ENCODE measurements at regions not wholly inside any gene's neighbourhood (a gene's known extent, or its start where the extent isn't known, plus 50 kb on each side); places are given as distances from the start of the nearest gene placed in this dataset.
A peak's percentile ranks its signal among the peaks of the same experiment; 100 is the strongest.

DNA sequence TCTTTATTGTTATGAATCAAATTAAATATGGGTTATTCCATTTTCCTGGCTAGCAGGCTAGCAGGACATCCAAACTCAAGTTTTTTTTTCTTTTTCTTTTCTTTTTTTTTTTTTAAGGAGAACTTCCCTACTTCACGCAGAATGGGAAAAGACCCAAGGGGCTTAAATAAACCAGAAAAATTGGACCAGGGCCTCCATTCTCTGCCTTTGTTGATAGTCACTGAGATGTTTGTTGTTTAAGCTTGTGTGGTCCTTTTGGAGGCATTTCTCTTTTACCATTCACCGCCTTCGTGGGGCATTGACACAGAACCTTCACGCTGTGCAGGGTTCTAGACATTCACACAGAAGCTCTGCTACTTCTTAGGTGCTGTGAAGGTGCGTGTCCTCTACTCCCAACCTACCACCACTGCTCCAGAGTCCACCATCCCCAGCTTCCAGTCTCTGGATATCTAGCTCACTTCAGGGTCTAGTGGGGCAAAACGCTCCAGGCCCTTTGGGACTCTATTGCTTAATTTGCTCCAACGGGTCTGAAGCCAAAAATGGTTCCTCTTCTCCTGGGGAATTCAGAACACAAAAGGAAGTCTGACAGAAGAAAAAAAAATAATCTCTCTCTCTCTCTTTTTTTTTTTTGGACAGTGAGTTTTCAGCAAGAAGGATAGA lies 301.3 kb downstream of the AEBP2 start:
- H3K4me3 Mint-ChIP-seq: no peak overlapping the region

DNA sequence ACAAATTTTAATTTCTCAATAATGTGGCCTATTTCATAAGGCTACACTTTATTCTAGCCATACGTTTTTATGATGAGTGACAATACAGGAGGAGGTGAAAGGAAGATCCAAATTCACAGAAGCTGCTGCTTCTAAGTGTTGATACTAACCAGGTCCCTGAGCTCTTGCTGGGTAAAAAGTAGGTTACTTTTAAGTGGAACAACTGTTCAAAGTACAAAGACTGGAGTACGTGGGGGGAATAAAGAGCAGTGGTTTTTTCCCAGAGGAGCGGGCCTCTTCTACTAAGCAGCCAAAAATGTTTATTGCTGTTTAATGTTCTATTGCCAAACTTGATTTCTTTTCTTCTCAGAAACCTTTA lies 301.8 kb downstream of the AEBP2 start:
- Mint-ChIP-seq H3K4me1 (no peaks in the 10 kb centered on the region), H3K9me3 (no peaks in the 10 kb centered on the region), H3K27ac (no peak overlapping the region), H3K27me3 (no peaks in the 10 kb centered on the region), H3K36me3 (no peaks in the 10 kb centered on the region), H3K4me3 (no peak overlapping the region)
- DNase-seq (no peak), ATAC-seq (replicated peaks) (no peak)

More for the DNA sequence above, 301.3 kb downstream of the AEBP2 start:
- Mint-ChIP-seq H3K27me3 (no peaks in the 10 kb centered on the region), H3K9me3 (no peaks in the 10 kb centered on the region), H3K27ac (no peak overlapping the region), H3K4me1 (no peaks in the 10 kb centered on the region), H3K36me3 (no peaks in the 10 kb centered on the region)
- no peak for ATAC-seq (replicated peaks)
- DNase-seq: no peak

DNA sequence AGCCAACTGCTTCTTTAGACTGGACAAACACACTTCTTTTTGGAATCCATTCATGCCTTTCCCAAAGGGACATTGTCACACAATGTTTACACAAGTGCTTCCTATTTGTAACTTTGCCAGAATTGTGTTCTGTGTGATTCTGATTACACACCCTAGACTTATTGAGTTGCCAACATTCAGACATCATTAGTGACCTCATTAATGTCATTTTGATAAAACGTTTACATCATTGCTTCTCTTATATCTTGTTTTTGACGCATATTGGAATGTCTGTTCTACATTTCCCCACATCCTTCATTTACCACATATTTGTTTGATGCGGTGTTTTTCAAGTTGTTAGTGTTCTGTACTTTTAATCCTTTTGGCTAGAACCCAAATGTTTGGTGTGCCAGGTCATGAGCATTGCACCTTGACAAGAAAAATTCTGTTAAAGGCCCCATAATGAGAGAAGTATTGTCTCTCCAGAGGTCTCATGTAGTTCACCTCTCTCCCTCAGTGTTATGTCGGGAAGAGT lies 305.5 kb downstream of the AEBP2 start:
- ATAC-seq (replicated peaks): no peak
- Mint-ChIP-seq H3K4me3 (no peak overlapping the region), H3K36me3 (no peaks in the 10 kb centered on the region), H3K27ac (no peak overlapping the region), H3K9me3 (peaks cover 0 to 8% of the 10 kb centered on the region in 2 donors), H3K27me3 (no peaks in the 10 kb centered on the region), H3K4me1 (no peaks in the 10 kb centered on the region)
- DNase-seq: no peak

DNA sequence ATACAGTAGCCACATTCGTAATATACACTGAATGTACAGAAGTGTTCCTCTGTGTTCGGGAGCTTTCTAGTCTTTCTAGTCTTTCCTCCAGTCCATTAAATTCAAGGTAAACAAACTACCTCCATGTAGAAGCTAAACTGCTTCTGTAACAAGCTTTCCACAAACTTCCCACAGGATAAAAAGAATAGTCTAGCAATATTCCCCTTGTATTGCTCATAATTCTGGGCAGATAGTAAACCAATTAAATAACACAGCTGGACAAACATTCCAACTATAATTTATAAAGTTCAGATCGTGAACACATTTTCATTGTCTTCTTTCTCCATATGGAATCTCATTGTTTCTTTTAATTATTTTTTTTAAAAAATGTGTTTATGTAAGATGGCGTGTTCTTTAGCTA lies 307.2 kb downstream of the AEBP2 start:
- H3K27me3 Mint-ChIP-seq: no peaks in the 10 kb centered on the region
- H3K9me3 Mint-ChIP-seq: peaks cover 0 to 8% of the 10 kb centered on the region in 2 donors
- H3K27ac Mint-ChIP-seq: no peak overlapping the region
- no peaks in the 10 kb centered on the region for H3K4me1 Mint-ChIP-seq
- no peaks in the 10 kb centered on the region for H3K36me3 Mint-ChIP-seq
- no peak for ATAC-seq (replicated peaks)
- H3K4me3 Mint-ChIP-seq: no peak overlapping the region
- DNase-seq: no peak

DNA sequence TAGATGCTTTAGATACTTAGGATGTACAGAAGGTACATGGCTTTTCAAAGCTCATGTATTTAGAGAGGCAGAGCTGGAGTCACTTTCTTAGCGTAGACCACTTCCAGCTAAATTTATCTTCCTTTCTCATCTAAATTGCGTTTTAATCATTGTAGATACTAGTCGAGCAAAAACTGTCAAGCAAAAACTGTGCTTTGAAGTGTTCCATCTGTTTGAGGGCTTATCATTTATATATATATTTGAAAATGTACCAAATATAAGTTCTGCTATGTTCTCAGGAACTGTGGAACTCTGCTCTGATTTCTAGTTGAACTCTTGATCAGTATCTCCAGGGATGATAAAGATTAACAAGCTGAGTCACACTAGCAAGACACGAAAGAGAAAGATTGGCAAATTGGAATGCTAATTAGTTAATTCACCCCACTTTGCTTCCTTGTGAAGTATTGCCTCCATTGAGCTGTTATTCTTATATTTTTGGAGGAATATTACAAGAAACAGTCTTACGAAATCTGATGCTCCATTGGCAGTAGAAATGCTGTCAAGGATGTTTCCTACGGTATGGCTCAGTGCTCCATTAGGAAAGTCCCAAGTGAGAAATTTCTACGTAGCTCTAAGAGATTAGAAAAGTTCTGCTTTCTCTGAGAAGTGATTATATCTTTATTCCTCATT lies 310.7 kb downstream of the AEBP2 start:
- no peak for DNase-seq
- Mint-ChIP-seq H3K4me1 (no peaks in the 10 kb centered on the region), H3K36me3 (no peaks in the 10 kb centered on the region), H3K4me3 (no peak overlapping the region), H3K27me3 (no peaks in the 10 kb centered on the region), H3K9me3 (peaks cover 14 to 19% of the 10 kb centered on the region in 2 donors), H3K27ac (no peak overlapping the region)
- no peak for ATAC-seq (replicated peaks)

DNA sequence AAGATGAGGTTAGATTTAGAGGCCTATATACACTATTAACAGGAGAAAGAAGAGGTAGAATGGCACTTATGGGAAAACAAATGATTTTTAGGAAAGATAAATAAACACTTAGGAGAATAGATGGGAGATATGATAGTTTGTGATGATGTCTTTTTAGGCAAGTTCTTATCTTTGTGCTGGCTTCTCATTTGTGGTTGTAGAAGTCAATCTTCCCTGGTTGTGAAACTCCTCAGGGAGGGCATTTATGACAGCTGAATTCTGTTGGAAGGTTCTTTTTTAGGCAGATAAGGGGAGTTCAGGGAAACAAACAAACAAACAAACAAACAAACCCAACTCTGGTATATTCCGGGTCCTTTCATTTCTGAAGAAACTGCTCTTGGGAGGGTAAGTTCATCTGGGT lies 311.8 kb downstream of the AEBP2 start:
- peaks cover 14 to 19% of the 10 kb centered on the region in 2 donors for H3K9me3 Mint-ChIP-seq
- no peak overlapping the region for H3K4me3 Mint-ChIP-seq
- DNase-seq (no peak), ATAC-seq (replicated peaks) (no peak)
- H3K4me1 Mint-ChIP-seq: no peaks in the 10 kb centered on the region
- H3K27me3 Mint-ChIP-seq: peaks cover 0 to 3% of the 10 kb centered on the region in 2 donors
- no peak overlapping the region for H3K27ac Mint-ChIP-seq
- H3K36me3 Mint-ChIP-seq: no peaks in the 10 kb centered on the region

DNA sequence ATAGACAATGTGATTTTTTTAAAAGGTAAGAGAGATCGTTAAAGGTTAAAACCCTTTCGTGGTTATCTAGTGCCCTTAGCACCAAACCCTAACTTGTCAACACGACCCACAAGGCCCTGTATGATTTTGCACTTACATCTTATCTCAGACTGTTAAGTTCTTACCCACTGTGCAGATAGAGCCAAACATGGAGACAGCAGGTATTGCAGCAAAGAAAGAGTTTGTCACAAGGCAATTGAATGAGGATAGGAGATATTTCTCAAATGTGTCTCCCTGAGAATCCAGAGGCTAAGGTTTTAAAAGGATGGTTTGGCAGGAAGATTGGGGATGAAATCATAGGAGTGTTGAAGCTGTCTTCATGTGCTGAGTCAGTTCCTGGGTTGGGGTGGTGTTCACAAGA lies 313.4 kb downstream of the AEBP2 start:
- Mint-ChIP-seq H3K27ac (no peak overlapping the region), H3K4me3 (no peak overlapping the region), H3K27me3 (peaks cover 0 to 6% of the 10 kb centered on the region in 2 donors), H3K4me1 (no peaks in the 10 kb centered on the region), H3K9me3 (peaks cover 14 to 17% of the 10 kb centered on the region in 2 donors), H3K36me3 (no peaks in the 10 kb centered on the region)
- DNase-seq (no peak), ATAC-seq (replicated peaks) (no peak)

DNA sequence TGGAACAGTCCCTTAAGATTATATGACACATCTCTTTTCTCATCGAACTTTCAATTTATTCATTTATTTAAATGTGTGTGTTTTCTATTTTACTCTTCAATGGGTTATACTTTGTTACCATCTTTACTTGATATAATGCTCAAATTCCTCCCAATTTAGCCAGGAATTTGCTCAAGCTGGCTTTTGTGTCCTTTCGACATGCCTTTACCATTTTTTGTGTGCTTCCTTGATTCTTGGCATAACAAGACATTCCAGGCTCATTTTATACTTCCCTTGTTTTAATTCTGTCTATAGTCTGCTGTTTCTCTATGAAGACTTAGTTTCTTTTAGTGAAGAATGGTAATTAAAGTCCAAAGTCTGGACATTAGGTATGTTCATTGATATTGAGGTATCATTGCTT lies 315.8 kb downstream of the AEBP2 start:
- no peak for ATAC-seq (replicated peaks)
- peaks cover 0 to 6% of the 10 kb centered on the region in 2 donors for H3K27me3 Mint-ChIP-seq
- H3K36me3 Mint-ChIP-seq: no peaks in the 10 kb centered on the region
- H3K9me3 Mint-ChIP-seq: peaks cover 11 to 14% of the 10 kb centered on the region in 2 donors
- H3K27ac Mint-ChIP-seq: no peak overlapping the region
- no peak for DNase-seq
- H3K4me1 Mint-ChIP-seq: peaks cover 0 to 2% of the 10 kb centered on the region in 2 donors
- H3K4me3 Mint-ChIP-seq: no peak overlapping the region

DNA sequence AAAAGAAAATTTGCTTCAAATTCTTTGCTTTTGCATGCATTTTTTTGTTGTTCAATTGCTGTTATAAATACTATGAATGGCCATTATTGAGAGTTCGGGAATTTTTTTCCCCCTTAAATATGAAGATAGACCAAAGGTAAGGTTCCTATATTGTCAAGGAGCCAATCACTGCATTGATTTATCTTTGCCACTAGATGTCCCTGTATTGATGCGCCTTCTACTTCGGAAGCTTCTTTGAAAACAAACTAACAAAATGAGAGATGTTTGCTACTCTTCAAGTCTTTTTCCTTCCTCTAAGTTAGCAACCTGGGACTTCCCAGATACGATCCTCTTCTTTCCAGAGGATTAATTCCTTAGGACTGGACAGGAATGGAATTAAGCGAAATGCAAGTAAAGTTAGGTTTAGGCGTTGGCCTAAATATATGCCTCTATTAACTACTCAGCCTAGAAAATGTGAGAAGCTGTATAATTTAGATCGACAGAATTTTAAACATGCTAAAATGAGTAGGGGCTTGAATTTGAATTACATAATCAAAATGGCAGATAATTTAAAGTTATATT lies 318.1 kb downstream of the AEBP2 start:
- no peaks in the 10 kb centered on the region for H3K36me3 Mint-ChIP-seq
- H3K4me3 Mint-ChIP-seq: no peak overlapping the region
- no peak overlapping the region for H3K27ac Mint-ChIP-seq
- H3K9me3 Mint-ChIP-seq: peaks cover 11 to 13% of the 10 kb centered on the region in 2 donors
- DNase-seq (no peak), ATAC-seq (replicated peaks) (no peak)
- H3K4me1 Mint-ChIP-seq: peaks cover 0 to 2% of the 10 kb centered on the region in 2 donors
- H3K27me3 Mint-ChIP-seq: peaks cover 0 to 6% of the 10 kb centered on the region in 2 donors

DNA sequence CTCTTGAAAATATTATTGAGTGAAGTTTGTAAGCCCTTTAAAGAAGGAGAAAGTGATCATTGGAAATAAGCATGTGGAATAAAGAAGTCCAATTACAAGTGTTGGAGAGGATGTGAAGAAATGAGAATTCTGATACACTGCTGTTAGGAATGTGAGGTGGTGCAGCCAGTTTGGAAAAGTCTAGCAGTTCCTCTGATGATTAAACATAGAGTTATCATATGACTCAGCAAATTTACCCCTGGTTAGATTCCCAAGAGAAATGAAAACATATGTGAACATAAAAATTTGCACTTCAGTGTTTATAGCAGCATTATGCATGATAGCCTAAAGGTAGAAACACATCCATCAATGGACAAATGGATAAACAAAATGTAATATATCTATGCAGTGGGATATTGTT lies 319.9 kb downstream of the AEBP2 start:
- H3K27ac Mint-ChIP-seq: no peak overlapping the region
- H3K4me1 Mint-ChIP-seq: peaks cover 0 to 2% of the 10 kb centered on the region in 2 donors
- H3K9me3 Mint-ChIP-seq: no peaks in the 10 kb centered on the region

DNA sequence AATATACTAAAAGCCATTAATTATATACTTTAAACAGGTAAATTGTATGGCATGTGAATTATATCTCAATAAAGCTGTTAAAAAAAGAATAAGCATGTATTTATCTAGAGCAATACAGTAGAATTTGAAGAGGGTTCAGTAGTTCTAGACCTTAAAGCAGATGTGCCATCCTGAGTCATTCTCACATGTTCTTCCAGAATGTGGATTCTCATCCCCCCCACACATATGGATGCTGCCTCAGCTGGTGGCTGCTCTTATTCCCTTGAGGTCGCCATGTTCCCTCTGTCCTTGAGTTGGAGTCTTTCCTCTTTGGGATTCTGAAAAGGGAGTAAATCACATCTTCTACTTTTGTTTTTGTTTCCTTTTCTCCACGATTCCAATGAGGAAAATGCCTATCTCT lies 321.3 kb downstream of the AEBP2 start:
- no peaks in the 10 kb centered on the region for H3K9me3 Mint-ChIP-seq
- H3K36me3 Mint-ChIP-seq: no peaks in the 10 kb centered on the region
- ATAC-seq (replicated peaks) (no peak), DNase-seq (no peak)
- H3K27ac Mint-ChIP-seq: no peak overlapping the region
- H3K27me3 Mint-ChIP-seq: peaks cover 0 to 6% of the 10 kb centered on the region in 2 donors
- H3K4me3 Mint-ChIP-seq: no peak overlapping the region
- H3K4me1 Mint-ChIP-seq: peaks cover 0 to 2% of the 10 kb centered on the region in 2 donors

More for the DNA sequence above, 319.9 kb downstream of the AEBP2 start:
- DNase-seq: no peak
- Mint-ChIP-seq H3K27me3 (peaks cover 0 to 6% of the 10 kb centered on the region in 2 donors), H3K36me3 (no peaks in the 10 kb centered on the region), H3K4me3 (no peak overlapping the region)
- ATAC-seq (replicated peaks): no peak

DNA sequence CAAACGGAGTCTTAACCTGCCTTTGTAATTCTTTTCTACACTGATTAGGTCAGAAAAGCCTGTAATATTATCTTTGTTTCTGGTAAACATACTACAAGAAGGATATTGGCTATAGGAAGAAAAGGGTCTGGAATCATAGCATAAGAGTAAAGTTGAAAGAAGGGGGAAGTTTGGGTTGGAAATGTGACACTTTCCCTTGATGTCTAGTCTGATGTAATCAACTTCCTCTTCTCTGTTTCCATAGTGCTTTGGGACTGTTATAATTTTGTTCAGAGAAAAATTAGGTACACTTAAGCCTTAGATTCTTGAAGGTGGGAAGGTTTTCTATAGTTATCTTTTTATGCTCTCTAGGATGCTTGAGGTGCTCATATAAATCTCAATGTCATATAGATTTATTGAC lies 322.2 kb downstream of the AEBP2 start:
- ATAC-seq (replicated peaks): no peak
- peaks cover 0 to 2% of the 10 kb centered on the region in 2 donors for H3K9me3 Mint-ChIP-seq
- H3K27me3 Mint-ChIP-seq: no peaks in the 10 kb centered on the region
- H3K27ac Mint-ChIP-seq: no peak overlapping the region
- H3K4me3 Mint-ChIP-seq: no peak overlapping the region
- DNase-seq: no peak
- peaks cover 0 to 2% of the 10 kb centered on the region in 2 donors for H3K4me1 Mint-ChIP-seq
- H3K36me3 Mint-ChIP-seq: no peaks in the 10 kb centered on the region

DNA sequence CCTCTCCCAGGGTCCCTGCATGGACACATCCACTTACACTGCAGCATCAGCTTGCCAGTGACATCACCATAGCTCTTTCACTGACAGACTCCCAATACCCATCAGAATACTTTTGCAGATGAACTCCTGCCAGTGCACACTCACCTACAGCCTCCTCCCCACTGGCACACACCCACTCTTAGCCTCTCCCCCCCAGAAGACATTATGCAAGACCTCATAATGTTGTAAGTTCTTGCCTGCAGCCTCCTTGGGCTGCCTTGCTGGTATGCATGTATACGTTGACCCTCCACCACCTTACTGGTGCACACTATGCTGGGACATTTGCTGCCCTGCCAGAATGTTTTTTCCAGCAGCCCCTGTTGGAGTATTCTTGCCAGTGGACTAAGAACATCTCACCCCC lies 324.2 kb downstream of the AEBP2 start:
- H3K4me3 Mint-ChIP-seq: no peak overlapping the region
- peaks cover 0 to 2% of the 10 kb centered on the region in 2 donors for H3K4me1 Mint-ChIP-seq
- H3K36me3 Mint-ChIP-seq: no peaks in the 10 kb centered on the region
- no peak for ATAC-seq (replicated peaks)
- H3K9me3 Mint-ChIP-seq: peaks cover 0 to 4% of the 10 kb centered on the region in 2 donors
- no peak for DNase-seq
- peak overlapping the region; percentile 4 for H3K27ac Mint-ChIP-seq
- no peaks in the 10 kb centered on the region for H3K27me3 Mint-ChIP-seq

DNA sequence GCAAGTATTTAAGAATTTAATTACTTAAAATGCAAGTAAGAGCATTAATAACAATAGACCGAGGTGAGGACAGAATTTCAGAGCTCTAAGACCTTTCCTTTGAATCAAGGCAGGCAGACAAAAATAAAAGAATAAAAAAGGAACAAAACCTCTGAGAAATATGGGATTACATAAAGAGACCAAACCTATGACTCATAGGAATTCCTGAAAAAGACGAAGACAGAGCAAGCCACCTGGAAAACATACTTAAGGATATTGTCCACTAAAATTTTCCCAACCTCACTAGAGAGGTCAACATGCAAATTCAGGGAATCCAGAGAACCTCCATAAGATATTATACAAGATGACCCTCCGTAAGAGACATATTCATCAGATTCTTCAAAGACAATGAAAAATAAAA lies 325.1 kb downstream of the AEBP2 start:
- no peaks in the 10 kb centered on the region for H3K27me3 Mint-ChIP-seq
- peaks cover 0 to 2% of the 10 kb centered on the region in 2 donors for H3K4me1 Mint-ChIP-seq
- H3K4me3 Mint-ChIP-seq: no peak overlapping the region
- ATAC-seq (replicated peaks): no peak
- no peaks in the 10 kb centered on the region for H3K36me3 Mint-ChIP-seq
- H3K9me3 Mint-ChIP-seq: peaks cover 0 to 4% of the 10 kb centered on the region in 2 donors
- DNase-seq: no peak
- no peak overlapping the region for H3K27ac Mint-ChIP-seq

DNA sequence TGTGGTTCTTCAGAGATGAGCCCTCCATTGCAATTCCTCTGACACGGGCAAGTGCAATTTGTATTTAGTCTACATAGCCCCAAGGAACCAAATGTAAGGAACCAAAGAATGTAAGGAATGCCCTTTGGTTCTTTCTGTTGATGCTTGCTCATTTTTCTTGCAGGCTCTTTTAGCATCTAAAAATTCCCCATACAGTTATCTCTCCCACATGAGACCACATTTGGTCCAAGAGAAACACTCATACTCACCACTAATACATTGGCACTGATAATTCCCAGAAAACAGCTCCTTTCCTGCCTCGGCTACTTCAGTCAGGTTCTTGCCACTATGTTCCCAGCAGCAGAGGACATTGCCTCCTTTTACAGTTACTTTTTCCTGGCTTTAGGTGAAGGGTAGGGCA lies 332.6 kb downstream of the AEBP2 start:
- DNase-seq (no peak), ATAC-seq (replicated peaks) (no peak)
- H3K4me1 Mint-ChIP-seq: no peaks in the 10 kb centered on the region
- no peak overlapping the region for H3K4me3 Mint-ChIP-seq
- no peaks in the 10 kb centered on the region for H3K36me3 Mint-ChIP-seq
- H3K9me3 Mint-ChIP-seq: peaks cover 3 to 14% of the 10 kb centered on the region in 2 donors
- H3K27ac Mint-ChIP-seq: no peak overlapping the region
- H3K27me3 Mint-ChIP-seq: no peaks in the 10 kb centered on the region

All from stimulated activated naive B cell treated with anti-CD40 and anti-IgM and Interleukin-4, amounts not matched to agents 10 μg/mL and 1 μg/mL and 100 μg/mL, for 72 hours (primary cell).